DND-41 (cell line): ENCODE measurements at regions not wholly inside any gene's neighbourhood (a gene's known extent, or its start where the extent isn't known, plus 50 kb on each side); places are given as distances from the start of the nearest gene placed in this dataset.
"Not testable (repeated sequence)": the region's sequence is repeated elsewhere in the genome, so short reads cannot be mapped to it uniquely, and the experiment has no call there.

Source experiments
- CTCF ChIP-seq: IDR thresholded peaks from 2 replicates; pipeline ENCODE4 v1.5.1; 2012; ENCODE audit warnings: borderline replicate concordance, low read length, moderate library complexity, mild to moderate bottlenecking; ENCODE audit not compliant: poor library complexity, severe bottlenecking; ENCODE audit errors: extremely low read depth
- EZH2 ChIP-seq: IDR thresholded peaks from 3 replicates; pipeline ENCODE4 v1.6.1; 2012; ENCODE audit warnings: borderline replicate concordance, low read depth, mild to moderate bottlenecking, moderate library complexity, low read length, inconsistent platforms; ENCODE audit not compliant: severe bottlenecking

GRCh38 chr21:9024006-9024767, 1497.2 kb upstream of the TPTE start:
- not testable (repeated sequence) for TF ChIP-seq CTCF, EZH2
